MV-4-11 (cell line): ENCODE measurements at regions not wholly inside any gene's neighbourhood (a gene's known extent, or its start where the extent isn't known, plus 50 kb on each side); places are given as distances from the start of the nearest gene placed in this dataset.
A peak's percentile ranks its signal among the peaks of the same experiment; 100 is the strongest.
"Not testable (repeated sequence)": the region's sequence is repeated elsewhere in the genome, so short reads cannot be mapped to it uniquely, and the experiment has no call there.

Experiments used
- DNase-seq: peaks from one replicate; lab custom pipeline; 2025; lab: John Stamatoyannopoulos, UW

GRCh38 chr7:114082642-114083165 lies 163.9 kb upstream of the PPP1R3A start:
- DNase-seq = peak; percentile 69

- DNase-seq = peak; percentile 87
Observed at GRCh38 chr7:114081606-114082425, 163.0 kb upstream of the PPP1R3A start.

GRCh38 chr7:114077158-114077524 lies 158.3 kb upstream of the PPP1R3A start:
- not testable (repeated sequence) for DNase-seq

GRCh38 chr7:114076392-114077157 lies 157.8 kb upstream of the PPP1R3A start:
- DNase-seq = not testable (repeated sequence)

- peak; percentile 35 for DNase-seq
Observed at GRCh38 chr7:114073701-114074100, 154.9 kb upstream of the PPP1R3A start.

GRCh38 chr7:114070246-114070645 lies 151.4 kb upstream of the PPP1R3A start:
- DNase-seq = peak; percentile 84

- DNase-seq = peak; percentile 61
Observed at GRCh38 chr7:114062810-114063209, 144.0 kb upstream of the PPP1R3A start.

- DNase-seq = peak; percentile 99
Observed at GRCh38 chr7:114051871-114052331, 133.1 kb upstream of the PPP1R3A start.

GRCh38 chr7:114050571-114050970 lies 131.8 kb upstream of the PPP1R3A start:
- no peak for DNase-seq

- DNase-seq = no peak
Observed at GRCh38 chr7:114048386-114049235, 129.8 kb upstream of the PPP1R3A start.

GRCh38 chr7:114047889-114048288 lies 129.1 kb upstream of the PPP1R3A start:
- peak; percentile 93 for DNase-seq

GRCh38 chr7:114033475-114033874 lies 114.7 kb upstream of the PPP1R3A start:
- DNase-seq = no peak

GRCh38 chr7:114026486-114027089 lies 107.8 kb upstream of the PPP1R3A start:
- peak; percentile 77 for DNase-seq

- no peak for DNase-seq
Observed at GRCh38 chr7:114021135-114021534, 102.3 kb upstream of the PPP1R3A start.

GRCh38 chr7:114008696-114009095 lies 89.9 kb upstream of the PPP1R3A start:
- DNase-seq = no peak

- DNase-seq = no peak
Observed at GRCh38 chr7:114007386-114007785, 88.6 kb upstream of the PPP1R3A start.

GRCh38 chr7:113998934-113999333 lies 80.1 kb upstream of the PPP1R3A start:
- DNase-seq = no peak

- no peak for DNase-seq
Observed at GRCh38 chr7:113996405-113996804, 77.6 kb upstream of the PPP1R3A start.

- no peak for DNase-seq
Observed at GRCh38 chr7:113986216-113986615, 67.4 kb upstream of the PPP1R3A start.

- no peak for DNase-seq
Observed at GRCh38 chr7:113976508-113976907, 57.7 kb upstream of the PPP1R3A start.

GRCh38 chr7:113968713-113969112 lies 49.9 kb upstream of the PPP1R3A start:
- DNase-seq = no peak
